ENCODE measurements at regions not wholly inside any gene's neighbourhood (a gene's known extent, or its start where the extent isn't known, plus 50 kb on each side); places are given as distances from the start of the nearest gene placed in this dataset.
"Not testable (repeated sequence)": the region's sequence is repeated elsewhere in the genome, so short reads cannot be mapped to it uniquely, and the experiment has no call there.

GRCh38 chr10:52950578-52950977 is 178.0 kb upstream of the MBL2 start:
- Mint-ChIP-seq H3K4me1 (ENCODE audit: unreplicated experiment) (no peaks in the 10 kb centered on the region), H3K27ac (ENCODE audit: unreplicated experiment) (no peak overlapping the region), H3K4me3 (ENCODE audit: unreplicated experiment) (no peak overlapping the region), H3K36me3 (ENCODE audit: unreplicated experiment) (no peaks in the 10 kb centered on the region), H3K27me3 (ENCODE audit: unreplicated experiment) (peaks cover 8% of the 10 kb centered on the region), H3K9me3 (ENCODE audit: unreplicated experiment) (no peaks in the 10 kb centered on the region)
- TF ChIP-seq CTCF (IDR thresholded peaks at IDR 0.05): no peak
- DNase-seq (ENCODE audit: extremely low spot score, unreplicated experiment): no peak

GRCh38 chr10:52949899-52950298 is 177.3 kb upstream of the MBL2 start:
- Mint-ChIP-seq H3K27me3 (ENCODE audit: unreplicated experiment) (peaks cover 10% of the 10 kb centered on the region), H3K36me3 (ENCODE audit: unreplicated experiment) (no peaks in the 10 kb centered on the region), H3K9me3 (ENCODE audit: unreplicated experiment) (no peaks in the 10 kb centered on the region), H3K27ac (ENCODE audit: unreplicated experiment) (no peak overlapping the region), H3K4me1 (ENCODE audit: unreplicated experiment) (no peaks in the 10 kb centered on the region), H3K4me3 (ENCODE audit: unreplicated experiment) (no peak overlapping the region)
- no peak for DNase-seq (ENCODE audit: extremely low spot score, unreplicated experiment)
- no peak for TF ChIP-seq CTCF (IDR thresholded peaks at IDR 0.05)

GRCh38 chr10:52946486-52946885 is 173.9 kb upstream of the MBL2 start:
- H3K27ac Mint-ChIP-seq (ENCODE audit: unreplicated experiment): no peak overlapping the region
- H3K4me1 Mint-ChIP-seq (ENCODE audit: unreplicated experiment): no peaks in the 10 kb centered on the region
- no peaks in the 10 kb centered on the region for H3K9me3 Mint-ChIP-seq (ENCODE audit: unreplicated experiment)
- H3K4me3 Mint-ChIP-seq (ENCODE audit: unreplicated experiment): no peak overlapping the region
- no peak for DNase-seq (ENCODE audit: extremely low spot score, unreplicated experiment)
- peaks cover 12% of the 10 kb centered on the region for H3K27me3 Mint-ChIP-seq (ENCODE audit: unreplicated experiment)
- H3K36me3 Mint-ChIP-seq (ENCODE audit: unreplicated experiment): no peaks in the 10 kb centered on the region
- no peak for TF ChIP-seq CTCF (IDR thresholded peaks at IDR 0.05)

GRCh38 chr10:52945521-52945920 is 172.9 kb upstream of the MBL2 start:
- H3K27ac Mint-ChIP-seq (ENCODE audit: unreplicated experiment); H3K9me3 Mint-ChIP-seq (ENCODE audit: unreplicated experiment); H3K4me3 Mint-ChIP-seq (ENCODE audit: unreplicated experiment); H3K4me1 Mint-ChIP-seq (ENCODE audit: unreplicated experiment); DNase-seq (ENCODE audit: extremely low spot score, unreplicated experiment); H3K36me3 Mint-ChIP-seq (ENCODE audit: unreplicated experiment): not testable (repeated sequence)
- H3K27me3 Mint-ChIP-seq (ENCODE audit: unreplicated experiment): peaks cover 12% of the 10 kb centered on the region

- TF ChIP-seq CTCF (IDR thresholded peaks at IDR 0.05): no peak
- no peak overlapping the region for H3K4me3 Mint-ChIP-seq (ENCODE audit: unreplicated experiment)
- no peaks in the 10 kb centered on the region for H3K36me3 Mint-ChIP-seq (ENCODE audit: unreplicated experiment)
- H3K9me3 Mint-ChIP-seq (ENCODE audit: unreplicated experiment): no peaks in the 10 kb centered on the region
- H3K27ac Mint-ChIP-seq (ENCODE audit: unreplicated experiment): no peak overlapping the region
- no peak for DNase-seq (ENCODE audit: extremely low spot score, unreplicated experiment)
- no peaks in the 10 kb centered on the region for H3K4me1 Mint-ChIP-seq (ENCODE audit: unreplicated experiment)
- H3K27me3 Mint-ChIP-seq (ENCODE audit: unreplicated experiment): peaks cover 11% of the 10 kb centered on the region
Observed at GRCh38 chr10:52940921-52941320, 168.3 kb upstream of the MBL2 start.

- H3K9me3 Mint-ChIP-seq (ENCODE audit: unreplicated experiment): no peaks in the 10 kb centered on the region
Observed at GRCh38 chr10:52939894-52940293, 167.3 kb upstream of the MBL2 start.

More at GRCh38 chr10:52939894-52940293, 167.3 kb upstream of the MBL2 start:
- no peak for DNase-seq (ENCODE audit: extremely low spot score, unreplicated experiment)
- no peak overlapping the region for H3K4me3 Mint-ChIP-seq (ENCODE audit: unreplicated experiment)
- H3K27ac Mint-ChIP-seq (ENCODE audit: unreplicated experiment): no peak overlapping the region
- H3K36me3 Mint-ChIP-seq (ENCODE audit: unreplicated experiment): no peaks in the 10 kb centered on the region
- H3K27me3 Mint-ChIP-seq (ENCODE audit: unreplicated experiment): peaks cover 10% of the 10 kb centered on the region
- TF ChIP-seq CTCF (IDR thresholded peaks at IDR 0.05): no peak
- no peaks in the 10 kb centered on the region for H3K4me1 Mint-ChIP-seq (ENCODE audit: unreplicated experiment)
